ENCODE measurements at regions not wholly inside any gene's neighbourhood (a gene's known extent, or its start where the extent isn't known, plus 50 kb on each side); places are given as distances from the start of the nearest gene placed in this dataset.
"Not testable (repeated sequence)": the region's sequence is repeated elsewhere in the genome, so short reads cannot be mapped to it uniquely, and the experiment has no call there.

- TF ChIP-seq EZH2 (IDR thresholded peaks at IDR 0.05; ENCODE audit: insufficient read depth, poor library complexity, severe bottlenecking); EZH2phosphoT487 (IDR thresholded peaks at IDR 0.05; ENCODE audit: insufficient read depth, low read depth): not testable (repeated sequence)
Measured at GRCh38 chr9:115898478-115898877, 255.1 kb upstream of the PAPPA start.
